ENCODE measurements at regions not wholly inside any gene's neighbourhood (a gene's known extent, or its start where the extent isn't known, plus 50 kb on each side); places are given as distances from the start of the nearest gene placed in this dataset.
"Not testable (repeated sequence)": the region's sequence is repeated elsewhere in the genome, so short reads cannot be mapped to it uniquely, and the experiment has no call there.

DNA sequence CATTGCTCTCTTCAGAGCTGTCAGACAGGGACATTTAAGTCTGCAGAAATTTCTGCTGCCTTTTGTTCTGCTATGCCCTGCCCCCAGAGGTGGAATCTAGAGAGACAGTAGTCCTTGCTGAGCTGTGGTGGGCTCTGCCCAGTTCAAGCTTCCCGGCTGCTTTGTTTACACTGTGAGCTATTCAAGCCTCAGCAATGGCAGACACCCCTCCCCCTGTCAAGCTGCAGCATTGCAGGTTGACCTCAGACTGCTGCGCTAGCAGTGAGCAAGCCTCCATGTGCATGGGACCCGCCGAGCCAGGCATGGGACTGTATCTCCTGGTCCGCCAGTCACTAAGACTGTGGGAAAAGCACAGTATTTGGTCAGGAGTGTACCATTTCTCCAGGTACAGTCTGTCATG is 53.6 kb upstream of the MAPK10 start:
- not testable (repeated sequence) for DNase-seq

GRCh38 chr4:86414686-86415085 is 54.8 kb upstream of the MAPK10 start:
- no peak for DNase-seq

GRCh38 chr4:86416081-86416480 is 56.2 kb upstream of the MAPK10 start:
- no peak for DNase-seq

- no peak for DNase-seq
These were observed 61.6 kb upstream of the MAPK10 start for GRCh38 chr4:86421461-86421860.

- no peak for DNase-seq
These were observed 71.8 kb upstream of the MAPK10 start for GRCh38 chr4:86431543-86432116.

GRCh38 chr4:86432559-86433134 is 72.8 kb upstream of the MAPK10 start:
- peak in 1 of 2 experiments; percentile 34 for DNase-seq

DNA sequence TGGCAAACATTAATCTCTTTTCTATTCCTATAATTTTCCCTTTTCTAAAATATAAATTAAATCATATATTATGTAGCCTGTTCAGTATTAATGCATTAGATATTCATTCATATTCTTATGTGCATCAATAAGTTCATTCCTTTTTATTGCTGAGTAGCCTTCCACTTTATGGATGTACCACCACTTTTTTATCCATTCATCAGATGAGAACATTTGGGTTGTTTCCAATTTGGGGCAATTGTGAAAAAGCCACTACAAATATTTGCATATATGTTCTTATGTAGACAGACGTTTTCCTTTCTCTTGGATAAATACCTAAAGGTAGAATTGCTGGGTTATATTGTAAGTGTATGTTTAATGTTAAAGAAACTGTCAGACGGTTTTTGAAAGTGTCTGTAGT is 79.4 kb upstream of the MAPK10 start:
- no peak for DNase-seq

DNA sequence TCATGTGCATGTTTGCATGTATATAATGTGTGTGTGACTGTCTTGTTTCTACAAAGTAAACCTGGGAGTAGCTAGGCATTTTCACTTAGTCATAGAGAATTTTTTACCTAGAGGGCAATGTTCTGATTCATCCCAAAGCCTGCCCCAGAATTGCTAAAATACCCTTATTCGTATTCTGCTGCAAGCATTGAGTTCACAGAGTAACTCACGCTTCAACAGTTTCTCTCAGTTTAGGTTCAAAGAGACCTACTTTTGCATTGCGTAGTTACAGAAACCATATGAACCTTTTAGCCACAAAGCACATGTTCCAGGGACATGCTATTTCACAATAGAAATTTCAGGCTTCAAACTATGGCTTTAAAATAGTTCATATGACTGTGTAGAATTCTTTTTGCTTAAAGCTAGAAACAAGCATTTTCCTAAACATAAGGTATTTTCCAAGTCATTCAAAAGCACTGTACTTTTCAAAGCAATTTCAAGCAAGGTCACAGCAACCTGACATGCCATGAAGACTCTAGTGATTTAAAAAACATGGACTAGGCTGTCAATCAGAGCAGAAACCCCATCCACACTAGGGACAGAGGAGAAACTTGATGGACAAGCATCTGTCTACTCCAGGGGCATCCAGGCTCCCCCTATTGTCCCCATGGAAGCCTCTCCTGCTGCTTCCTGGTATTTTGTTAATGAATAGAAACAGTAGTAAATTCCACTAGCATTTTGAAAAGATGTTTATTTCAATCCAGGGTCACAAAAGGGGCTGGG is 81.5 kb upstream of the MAPK10 start:
- no peak for DNase-seq

- DNase-seq = no peak
These were observed 83.0 kb upstream of the MAPK10 start for GRCh38 chr4:86442881-86443280.

DNA sequence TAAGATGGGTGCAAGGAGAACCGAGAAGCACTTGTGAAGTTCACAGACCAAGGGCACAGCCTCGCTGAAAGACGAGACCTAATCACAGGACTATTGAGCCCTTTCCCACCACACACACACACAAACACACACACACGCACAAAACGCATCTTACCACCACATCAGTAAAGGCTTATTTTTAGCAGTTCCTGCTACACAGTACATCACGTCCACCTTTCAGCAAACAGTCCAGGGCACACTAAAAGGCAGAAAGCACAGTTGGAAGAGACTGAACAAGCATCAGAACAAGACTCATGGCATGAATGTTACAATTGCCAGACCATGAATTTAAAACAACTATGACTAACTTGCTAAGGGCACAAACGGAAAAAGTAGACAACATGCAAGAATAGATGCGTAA is 83.6 kb upstream of the MAPK10 start:
- DNase-seq = no peak

DNA sequence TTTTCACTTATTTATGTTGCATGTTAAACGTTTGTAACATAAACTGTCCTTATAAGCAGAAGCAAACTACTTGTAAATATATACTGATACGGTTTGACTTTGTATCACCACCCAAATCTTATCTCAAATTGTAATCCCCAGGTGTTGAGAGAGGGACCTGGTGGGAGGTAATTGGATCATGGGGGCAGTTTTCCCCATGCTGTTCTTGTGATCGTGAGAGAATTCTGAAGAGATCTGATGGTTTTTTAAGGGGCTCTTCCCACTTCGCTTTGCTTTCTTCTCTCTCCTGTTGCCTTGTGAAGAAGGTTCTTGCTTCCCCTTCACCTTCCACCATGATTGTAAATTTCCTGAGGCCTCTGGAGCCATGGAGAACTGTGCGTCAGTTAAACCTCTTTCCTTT is 87.1 kb upstream of the MAPK10 start:
- no peak for DNase-seq

GRCh38 chr4:86448871-86449270 is 89.0 kb upstream of the MAPK10 start:
- no peak for DNase-seq

- DNase-seq = no peak
These were observed 90.1 kb upstream of the MAPK10 start for GRCh38 chr4:86449746-86450588.

DNA sequence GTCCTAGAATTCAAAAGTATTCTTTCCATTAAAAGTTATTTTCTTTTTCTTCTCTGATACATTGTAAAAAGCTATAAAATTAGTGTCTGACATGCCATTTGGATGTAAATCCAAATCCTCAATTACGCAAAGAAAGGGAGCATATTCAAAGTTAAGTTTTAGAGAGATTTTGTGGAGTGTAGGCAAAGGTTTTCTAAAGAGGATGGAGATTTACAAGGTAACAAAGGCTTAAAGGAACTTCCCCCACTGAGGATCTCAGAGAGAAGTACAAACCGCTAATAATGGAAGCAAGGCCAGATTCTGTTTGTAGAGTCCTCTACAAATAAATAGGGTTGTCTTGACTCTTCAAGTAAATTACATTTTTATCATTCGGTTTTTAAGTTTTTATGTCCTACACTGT is 91.0 kb upstream of the MAPK10 start:
- DNase-seq = no peak

GRCh38 chr4:86451560-86452330 is 91.9 kb upstream of the MAPK10 start:
- DNase-seq = no peak

GRCh38 chr4:86452422-86452891 is 92.6 kb upstream of the MAPK10 start:
- no peak for DNase-seq

GRCh38 chr4:86452924-86453531 is 93.2 kb upstream of the MAPK10 start:
- DNase-seq = no peak

GRCh38 chr4:86453611-86454072 is 93.8 kb upstream of the MAPK10 start:
- DNase-seq = peak; percentile 12 to 14

GRCh38 chr4:86461849-86462248 is 102.0 kb upstream of the MAPK10 start:
- no peak for DNase-seq

GRCh38 chr4:86472377-86473019 is 112.6 kb upstream of the MAPK10 start:
- no peak for DNase-seq

DNA sequence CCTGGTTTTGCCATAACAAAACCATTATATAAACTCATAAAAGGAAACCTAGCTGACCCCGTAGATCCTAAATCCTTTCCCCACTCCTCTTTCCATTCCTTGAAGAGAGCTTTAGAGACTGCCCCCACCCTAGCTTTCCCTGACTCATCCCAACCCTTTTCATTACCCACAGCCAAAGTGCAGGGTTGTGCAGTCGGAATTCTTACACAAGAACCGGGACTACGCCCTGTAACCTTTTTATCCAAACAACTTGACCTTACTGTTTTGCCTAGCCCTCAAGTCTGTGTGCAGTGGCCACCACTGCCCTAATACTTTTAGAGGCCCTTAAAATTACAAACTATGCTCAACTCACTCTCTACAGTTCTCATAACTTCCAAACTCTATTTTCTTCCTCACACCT is 116.0 kb upstream of the PTPN13 start:
- not testable (repeated sequence) for DNase-seq

Data from NCI-H526 (cell line).